Neuronal stem cell (in vitro differentiated cells): ENCODE measurements at regions not wholly inside any gene's neighbourhood (a gene's known extent, or its start where the extent isn't known, plus 50 kb on each side); places are given as distances from the start of the nearest gene placed in this dataset.

Experiments used
- DNase-seq: peaks from one replicate; pipeline ENCODE4 v3.0.0-alpha.2; 2013; ENCODE audit warnings: low spot score
- H2AFZ ChIP-seq: one replicate; pipeline ENCODE4 v1.6.1; 2013; ENCODE audit warnings: mild to moderate bottlenecking, low read length, inconsistent platforms
- H2AK5ac ChIP-seq: 2 replicates; pipeline ENCODE4 v1.6.1; 2013; ENCODE audit warnings: low read depth, mild to moderate bottlenecking, inconsistent platforms, low read length, moderate library complexity, mixed read lengths
- H2BK120ac ChIP-seq: 2 replicates; pipeline ENCODE4 v1.6.1; 2013; ENCODE audit warnings: low read depth, mild to moderate bottlenecking, inconsistent platforms, low read length, moderate library complexity, mixed read lengths
- H2BK12ac ChIP-seq: one replicate; pipeline ENCODE4 v1.6.1; 2013; ENCODE audit warnings: low read length, inconsistent platforms
- H2BK15ac ChIP-seq: 2 replicates; pipeline ENCODE4 v1.6.1; 2013; ENCODE audit warnings: mild to moderate bottlenecking, low read length, inconsistent platforms, mixed read lengths
- H2BK5ac ChIP-seq: one replicate; pipeline ENCODE4 v1.6.1; 2013; ENCODE audit warnings: inconsistent platforms, mild to moderate bottlenecking, low read length, moderate library complexity
- H3K14ac ChIP-seq: one replicate; pipeline ENCODE4 v1.6.1; 2013; ENCODE audit warnings: low read length, inconsistent platforms
- H3K18ac ChIP-seq: 2 replicates; pipeline ENCODE4 v1.6.1; 2013; ENCODE audit warnings: low read length, inconsistent platforms
- H3K23ac ChIP-seq: 2 replicates; pipeline ENCODE4 v1.6.1; 2013; ENCODE audit warnings: low read depth, mild to moderate bottlenecking, mixed read lengths, low read length, inconsistent platforms; ENCODE audit not compliant: poor library complexity
- H3K27ac ChIP-seq: replicated peaks from 3 replicates; pipeline ENCODE4 v1.5.1; 2013; ENCODE audit warnings: low read length, inconsistent platforms
- H3K27me3 ChIP-seq, 3 experiments: 2 replicates each; pipeline ENCODE4 v1.6.1; 2013; ENCODE audit warnings: low read length in 3 of 3, mild to moderate bottlenecking in 2 of 3, inconsistent platforms in 1 of 3, low read depth in 1 of 3, mixed read lengths in 1 of 3, moderate library complexity in 1 of 3; ENCODE audit not compliant: control insufficient read depth in 3 of 3, insufficient read depth in 3 of 3
- H3K36me3 ChIP-seq, 2 donors: replicated peaks in 1 of 2; 2 replicates each; pipeline ENCODE4 v1.6.1; 2013; ENCODE audit warnings: low read length in 2 of 2; ENCODE audit not compliant: control insufficient read depth in 2 of 2, insufficient read depth in 2 of 2
- H3K4ac ChIP-seq: 2 replicates; pipeline ENCODE4 v1.6.1; 2013; ENCODE audit warnings: inconsistent platforms, mild to moderate bottlenecking, low read length, moderate library complexity
- H3K4me1 ChIP-seq, 2 donors: 1 replicate in 1 of 2; 2 replicates in 1 of 2; pipeline ENCODE4 v1.6.1; 2013; ENCODE audit warnings: low read length in 2 of 2, low read depth in 1 of 2; ENCODE audit not compliant: control insufficient read depth in 2 of 2, insufficient read depth in 1 of 2
- H3K4me2 ChIP-seq: one replicate; pipeline ENCODE4 v1.6.1; 2013; ENCODE audit warnings: mild to moderate bottlenecking, low read length, inconsistent platforms; ENCODE audit not compliant: insufficient read depth, poor library complexity, severe bottlenecking
- H3K4me3 ChIP-seq, 2 donors: 2 replicates each; pipeline ENCODE4 v1.5.1; 2013; ENCODE audit warnings: low read length in 2 of 2, mild to moderate bottlenecking in 2 of 2, inconsistent platforms in 1 of 2, moderate library complexity in 1 of 2
- H3K79me1 ChIP-seq: one replicate; pipeline ENCODE4 v1.6.1; 2013; ENCODE audit warnings: low read depth, mild to moderate bottlenecking, inconsistent platforms, low read length, moderate library complexity
- H3K9ac ChIP-seq: one replicate; pipeline ENCODE4 v1.6.1; 2013; ENCODE audit warnings: mild to moderate bottlenecking, low read depth, low read length, inconsistent platforms; ENCODE audit not compliant: poor library complexity
- H3K9me3 ChIP-seq, 2 donors: replicated peaks in 1 of 2; 2 replicates each; pipeline versions ENCODE3 to v1.6.1; 2013; ENCODE audit warnings: low read length in 2 of 2, mild to moderate bottlenecking in 2 of 2, inconsistent platforms in 1 of 2, low read depth in 1 of 2, mixed read lengths in 1 of 2, moderate library complexity in 1 of 2; ENCODE audit not compliant: control insufficient read depth in 2 of 2, insufficient read depth in 1 of 2
- H4K8ac ChIP-seq: one replicate; pipeline ENCODE4 v1.6.1; 2013; ENCODE audit warnings: low read depth, mild to moderate bottlenecking, inconsistent platforms, low read length, moderate library complexity
- H4K91ac ChIP-seq: one replicate; pipeline ENCODE4 v1.6.1; 2013; ENCODE audit warnings: low read length, low read depth, mild to moderate bottlenecking, inconsistent platforms; ENCODE audit not compliant: poor library complexity
- WGBS, 2 donors: extraction: QIAGEN DNeasy Blood & Tissue Kit; methylation state at CpG; one replicate each; pipeline ENCODE4 v1.1.7; 2013; ENCODE audit warnings: missing lambda C conversion rate in 2 of 2, mixed read lengths in 1 of 2; ENCODE audit not compliant: insufficient read length in 2 of 2, insufficient replicate concordance in 1 of 2; ENCODE audit errors: extremely low coverage in 2 of 2; 5-methylcytosine and 5-hydroxymethylcytosine counted together

GRCh38 chr4:156117743-156118142, 164.1 kb upstream of the CTSO start:
- no peak for DNase-seq
- WGBS, 2 donors: no CpG with 5 or more reads among the region's 1 CpG
- no peak overlapping the region for H3K23ac ChIP-seq
- H3K9ac ChIP-seq: no peak overlapping the region
- no peak overlapping the region for H2BK120ac ChIP-seq
- no peaks in the 10 kb centered on the region for H3K79me1 ChIP-seq
- H2AK5ac ChIP-seq: no peak overlapping the region
- H3K36me3 ChIP-seq: no peaks in the 10 kb centered on the region
- H2BK12ac ChIP-seq: no peak overlapping the region
- no peak overlapping the region for H3K18ac ChIP-seq
- no peak overlapping the region for H2AFZ ChIP-seq
- no peak overlapping the region for H3K4ac ChIP-seq
- H4K8ac ChIP-seq: no peak overlapping the region
- H3K14ac ChIP-seq: no peak overlapping the region
- no peak overlapping the region for H2BK5ac ChIP-seq
- no peak overlapping the region for H3K27ac ChIP-seq
- H2BK15ac ChIP-seq: no peak overlapping the region
- no peak overlapping the region for H3K4me2 ChIP-seq
- H3K9me3 ChIP-seq: no peaks in the 10 kb centered on the region
- H4K91ac ChIP-seq: no peak overlapping the region
- H3K4me3 ChIP-seq: no peak overlapping the region
- no peaks in the 10 kb centered on the region for H3K27me3 ChIP-seq
- no peaks in the 10 kb centered on the region for H3K4me1 ChIP-seq

- no peak overlapping the region for H3K23ac ChIP-seq
- H2BK12ac ChIP-seq: no peak overlapping the region
- H3K36me3 ChIP-seq: no peaks in the 10 kb centered on the region
- H2AK5ac ChIP-seq: no peak overlapping the region
- H4K8ac ChIP-seq: no peak overlapping the region
- no peaks in the 10 kb centered on the region for H3K27me3 ChIP-seq
- H4K91ac ChIP-seq: no peak overlapping the region
- H3K4ac ChIP-seq: no peak overlapping the region
- H2BK15ac ChIP-seq: no peak overlapping the region
- no peak overlapping the region for H3K14ac ChIP-seq
- no peak overlapping the region for H2AFZ ChIP-seq
- no peak overlapping the region for H3K27ac ChIP-seq
- H3K79me1 ChIP-seq: no peaks in the 10 kb centered on the region
- no peak overlapping the region for H2BK120ac ChIP-seq
- H3K18ac ChIP-seq: no peak overlapping the region
- DNase-seq: no peak
- no peak overlapping the region for H3K4me3 ChIP-seq
- no peak overlapping the region for H2BK5ac ChIP-seq
- no peaks in the 10 kb centered on the region for H3K4me1 ChIP-seq
- no peaks in the 10 kb centered on the region for H3K9me3 ChIP-seq
- H3K4me2 ChIP-seq: no peak overlapping the region
- no peak overlapping the region for H3K9ac ChIP-seq
Observed at GRCh38 chr4:156116991-156117390, 163.3 kb upstream of the CTSO start.

GRCh38 chr4:156113138-156113765, 159.6 kb upstream of the CTSO start:
- no peak overlapping the region for H3K4me3 ChIP-seq
- H3K23ac ChIP-seq: no peak overlapping the region
- no peak overlapping the region for H2AFZ ChIP-seq
- no peak overlapping the region for H2BK12ac ChIP-seq
- no peaks in the 10 kb centered on the region for H3K79me1 ChIP-seq
- DNase-seq: no peak
- no CpG with 5 or more reads among the region's 1 CpG for WGBS, 2 donors
- no peaks in the 10 kb centered on the region for H3K9me3 ChIP-seq
- H3K36me3 ChIP-seq: no peaks in the 10 kb centered on the region
- no peak overlapping the region for H2BK5ac ChIP-seq
- peaks cover 0 to 1% of the 10 kb centered on the region in 2 donors for H3K4me1 ChIP-seq
- no peak overlapping the region for H2BK120ac ChIP-seq
- no peak overlapping the region for H4K91ac ChIP-seq
- H3K27me3 ChIP-seq: no peaks in the 10 kb centered on the region
- no peak overlapping the region for H4K8ac ChIP-seq
- no peak overlapping the region for H3K9ac ChIP-seq
- H3K27ac ChIP-seq: no peak overlapping the region
- no peak overlapping the region for H3K4ac ChIP-seq
- no peak overlapping the region for H2AK5ac ChIP-seq
- no peak overlapping the region for H3K14ac ChIP-seq
- no peak overlapping the region for H3K4me2 ChIP-seq
- H2BK15ac ChIP-seq: no peak overlapping the region
- no peak overlapping the region for H3K18ac ChIP-seq

GRCh38 chr4:156111686-156112085, 158.0 kb upstream of the CTSO start:
- WGBS, 2 donors: no CpG with 5 or more reads among the region's 5 CpGs

More at GRCh38 chr4:156111686-156112085, 158.0 kb upstream of the CTSO start:
- H3K79me1 ChIP-seq: no peaks in the 10 kb centered on the region
- H3K23ac ChIP-seq: no peak overlapping the region
- H2BK12ac ChIP-seq: no peak overlapping the region
- H3K4me3 ChIP-seq: no peak overlapping the region
- H4K8ac ChIP-seq: no peak overlapping the region
- H3K18ac ChIP-seq: no peak overlapping the region
- H3K36me3 ChIP-seq: no peaks in the 10 kb centered on the region
- no peak for DNase-seq
- H3K27me3 ChIP-seq: no peaks in the 10 kb centered on the region
- H2BK15ac ChIP-seq: no peak overlapping the region
- H2AK5ac ChIP-seq: no peak overlapping the region
- H3K4ac ChIP-seq: no peak overlapping the region
- H2AFZ ChIP-seq: peak overlapping the region; percentile 9
- H2BK5ac ChIP-seq: no peak overlapping the region
- no peak overlapping the region for H4K91ac ChIP-seq
- no peak overlapping the region for H3K27ac ChIP-seq
- no peak overlapping the region for H2BK120ac ChIP-seq
- H3K14ac ChIP-seq: no peak overlapping the region
- H3K4me2 ChIP-seq: no peak overlapping the region
- no peaks in the 10 kb centered on the region for H3K9me3 ChIP-seq
- peaks cover 0 to 1% of the 10 kb centered on the region in 2 donors for H3K4me1 ChIP-seq
- H3K9ac ChIP-seq: no peak overlapping the region
